IMR-90 (cell line): ENCODE measurements at regions not wholly inside any gene's neighbourhood (a gene's known extent, or its start where the extent isn't known, plus 50 kb on each side); places are given as distances from the start of the nearest gene placed in this dataset.

Source experiments
- ATAC-seq: fragments of 200-7000 bp; cut with Tn5 transposase; 2 replicates; pipeline ENCODE4 v1.9.1; 2020; ENCODE audit warnings: low read depth, mild to moderate bottlenecking, moderate library complexity
- BruUV-seq: library from RNA; stranded (reverse); fragments of 400-500 nt; replicated peaks from 2 replicates; lab custom pipeline; 2021; lab: Mats Ljungman, UMichigan
- CTCF ChIA-PET: fragments of 300-600 bp; formaldehyde crosslinking; extraction: SDS; loops from one replicate; lab custom pipeline; 2021; ENCODE audit warnings: antibody characterized with exemption; lab: Yijun Ruan, JAX
- POLR2A ChIA-PET: fragments of 300-600 bp; sonication (Branson Sonifier 250); formaldehyde crosslinking; loops from one replicate; lab custom pipeline; 2022; ENCODE audit warnings: antibody characterized with exemption; ENCODE audit not compliant: unreplicated experiment; lab: Charles Lee
- DNase-seq: peaks from one replicate; pipeline ENCODE4 v3.0.0; 2013
- H2AFZ ChIP-seq: replicated peaks from 2 replicates; pipeline ENCODE3; 2013; ENCODE audit warnings: low read length, mild to moderate bottlenecking; ENCODE audit not compliant: poor library complexity
- H2AK5ac ChIP-seq: 2 replicates; pipeline ENCODE4 v1.6.1; 2013; ENCODE audit warnings: low read depth, low read length, inconsistent platforms
- H2AK9ac ChIP-seq: replicated peaks from 2 replicates; pipeline ENCODE3; 2013; ENCODE audit warnings: mild to moderate bottlenecking, low read depth, low read length, moderate library complexity; ENCODE audit not compliant: poor library complexity
- H2BK120ac ChIP-seq: 2 replicates; pipeline ENCODE4 v1.6.1; 2013; ENCODE audit warnings: low read depth, low read length, inconsistent platforms
- H2BK15ac ChIP-seq: 3 replicates; pipeline ENCODE4 v1.6.1; 2013; ENCODE audit warnings: low read depth, low read length, inconsistent platforms
- H2BK20ac ChIP-seq: 2 replicates; pipeline ENCODE4 v1.6.1; 2013; ENCODE audit warnings: low read depth, mild to moderate bottlenecking, inconsistent platforms, low read length, moderate library complexity
- H2BK5ac ChIP-seq: 2 replicates; pipeline ENCODE4 v1.6.1; 2013; ENCODE audit warnings: mild to moderate bottlenecking, low read depth, low read length, inconsistent platforms; ENCODE audit not compliant: poor library complexity, severe bottlenecking
- H3K14ac ChIP-seq: replicated peaks from 2 replicates; pipeline ENCODE4 v1.6.1; 2013; ENCODE audit warnings: low read depth, low read length, inconsistent platforms
- H3K18ac ChIP-seq: 2 replicates; pipeline ENCODE4 v1.6.1; 2013; ENCODE audit warnings: low read depth, low read length, control low read depth
- H3K23ac ChIP-seq: 2 replicates; pipeline ENCODE4 v1.6.1; 2013; ENCODE audit warnings: low read depth, low read length, inconsistent platforms
- H3K27ac ChIP-seq: 2 replicates; pipeline ENCODE4 v1.5.1; 2013; ENCODE audit warnings: mild to moderate bottlenecking, control low read depth, low read length; ENCODE audit not compliant: insufficient read depth
- H3K27me3 ChIP-seq: 2 replicates; pipeline ENCODE4 v1.6.1; 2013; ENCODE audit warnings: low read length; ENCODE audit not compliant: control insufficient read depth, insufficient read depth
- H3K36me3 ChIP-seq: 2 replicates; pipeline ENCODE4 v1.6.1; 2013; ENCODE audit warnings: low read length, mixed read lengths; ENCODE audit not compliant: control insufficient read depth, insufficient read depth
- H3K4ac ChIP-seq: 2 replicates; pipeline ENCODE4 v1.6.1; 2013; ENCODE audit warnings: low read depth, low read length, inconsistent platforms
- H3K4me1 ChIP-seq: 2 replicates; pipeline ENCODE4 v1.6.1; 2013; ENCODE audit warnings: low read length, mixed read lengths; ENCODE audit not compliant: control insufficient read depth, insufficient read depth
- H3K4me2 ChIP-seq: 2 replicates; pipeline ENCODE4 v1.6.1; 2013; ENCODE audit warnings: low read depth, mild to moderate bottlenecking, control low read depth, low read length, moderate library complexity
- H3K4me3 ChIP-seq: 2 replicates; pipeline ENCODE4 v1.5.1; 2013; ENCODE audit warnings: low read depth, mild to moderate bottlenecking, control low read depth, low read length, moderate library complexity; ENCODE audit not compliant: insufficient read depth
- H3K56ac ChIP-seq: 2 replicates; pipeline ENCODE4 v1.6.1; 2013; ENCODE audit warnings: low read length, inconsistent platforms; ENCODE audit not compliant: insufficient read depth; ENCODE audit errors: extremely low read depth
- H3K79me1 ChIP-seq, 2 experiments: 2 replicates each; pipeline ENCODE4 v1.6.1; 2013; ENCODE audit warnings: low read length in 2 of 2, inconsistent platforms in 1 of 2, low read depth in 1 of 2
- H3K9ac ChIP-seq: 2 replicates; pipeline ENCODE4 v1.6.1; 2013; ENCODE audit warnings: low read depth, low read length, control low read depth
- H3K9me1 ChIP-seq: 2 replicates; pipeline ENCODE4 v1.6.1; 2013; ENCODE audit warnings: low read length, inconsistent platforms; ENCODE audit not compliant: insufficient read depth
- H3K9me3 ChIP-seq: 2 replicates; pipeline ENCODE4 v1.6.1; 2013; ENCODE audit warnings: low read length; ENCODE audit not compliant: control insufficient read depth, insufficient read depth
- H4K20me1 ChIP-seq: 2 replicates; pipeline ENCODE4 v1.6.1; 2013; ENCODE audit warnings: low read length, inconsistent platforms; ENCODE audit not compliant: insufficient read depth
- H4K5ac ChIP-seq: 2 replicates; pipeline ENCODE4 v1.6.1; 2013; ENCODE audit warnings: mild to moderate bottlenecking, low read depth, low read length, control low read depth
- H4K8ac ChIP-seq, 2 experiments: 2 replicates each; pipeline ENCODE4 v1.6.1; 2013; ENCODE audit warnings: low read depth in 2 of 2, low read length in 2 of 2, control low read depth in 1 of 2, inconsistent platforms in 1 of 2
- H4K91ac ChIP-seq: 2 replicates; pipeline ENCODE4 v1.6.1; 2013; ENCODE audit warnings: low read depth, low read length, inconsistent platforms; ENCODE audit not compliant: insufficient read depth
- RFX5 ChIP-seq: IDR thresholded peaks from 2 replicates; pipeline ENCODE4 v1.8.0; 2012; ENCODE audit warnings: low read depth, mild to moderate bottlenecking, low read length, moderate library complexity
- WGBS, 2 experiments: methylation state at CpG; one replicate each; pipeline versions ENCODE4 v1.1.5 to v1.1.7; 2013; ENCODE audit warnings: missing lambda C conversion rate in 2 of 2; ENCODE audit not compliant: insufficient read length in 1 of 2; ENCODE audit errors: extremely low coverage in 2 of 2; 5-methylcytosine and 5-hydroxymethylcytosine counted together
- dilution Hi-C: fragments of 300-500 bp; cut with HindIII; formaldehyde crosslinking; loops from one replicate; pipeline ENCODE4 v1.14.3; 2018; ENCODE audit warnings: low sequenced_read_pairs; ENCODE audit not compliant: unreplicated experiment
- in situ Hi-C: fragments of 300-500 bp; cut with MboI; formaldehyde crosslinking; loops from 3 replicates; pipeline ENCODE4 v1.14.3; 2019; ENCODE audit warnings: low sequenced_read_pairs, inconsistent platforms, mixed read lengths
- intact Hi-C: fragments of 100-400 bp; cut with micrococcal nuclease; formaldehyde crosslinking; loops from 2 replicates; pipeline ENCODE4 v1.10.0; 2022

- Histone ChIP-seq H3K4me1 (no peaks in the 10 kb centered on the region), H3K27me3 (no peaks in the 10 kb centered on the region), H3K4me3 (no peak overlapping the region), H3K4ac (no peak overlapping the region), H4K5ac (no peak overlapping the region), H3K9me1 (no peaks in the 10 kb centered on the region), H3K23ac (no peak overlapping the region), H2BK20ac (no peak overlapping the region), H2AFZ (no peak overlapping the region), H4K8ac (no peak overlapping the region), H2BK120ac (no peak overlapping the region), H4K20me1 (no peaks in the 10 kb centered on the region), H3K56ac (no peak overlapping the region), H3K9ac (no peak overlapping the region), H2BK15ac (no peak overlapping the region), H3K79me1 (no peaks in the 10 kb centered on the region), H3K14ac (no peak overlapping the region), H2AK5ac (no peak overlapping the region), H2AK9ac (no peak overlapping the region), H4K91ac (no peak overlapping the region), H3K9me3 (no peaks in the 10 kb centered on the region), H3K4me2 (no peak overlapping the region), H3K27ac (no peak overlapping the region), H3K18ac (no peak overlapping the region), H2BK5ac (no peak overlapping the region), H3K36me3 (no peaks in the 10 kb centered on the region)
- no peak for DNase-seq
- no peak for TF ChIP-seq RFX5
- WGBS, 2 experiments: 94% methylated on average over 3 of the region's 5 CpGs; no CpG with 5 or more reads in 1 of the 2 experiments
- intact Hi-C loops (no loop called here), in situ Hi-C loops (no loop called here), dilution Hi-C loops (no loop called here)
- ChIA-PET POLR2A (no interaction called here), CTCF (no interaction called here)
- ATAC-seq: no peak
- no TSS peak for BruUV-seq
Measured at GRCh38 chr5:107726896-107727295, 56.2 kb upstream of the EFNA5 start.
